Upper lobe of right lung (tissue), 1 donor: ENCODE measurements at regions not wholly inside any gene's neighbourhood (a gene's known extent, or its start where the extent isn't known, plus 50 kb on each side); places are given as distances from the start of the nearest gene placed in this dataset.

ENCODE experiments used
- ATAC-seq: fragments of 200-7000 bp; cut with Tn5 transposase; one replicate; pipeline ENCODE4 v1.9.1; 2020; ENCODE audit warnings: mild to moderate bottlenecking, moderate library complexity
- DNase-seq: peaks from one replicate; pipeline ENCODE4 v3.0.0-alpha.2; 2020
- H3K27ac ChIP-seq: fragments of 200-600 bp; one replicate; pipeline ENCODE4 v1.8.0; 2022
- H3K27me3 ChIP-seq: fragments of 200-600 bp; one replicate; pipeline ENCODE4 v1.8.0; 2022; ENCODE audit warnings: mild to moderate bottlenecking
- H3K36me3 ChIP-seq: fragments of 200-600 bp; one replicate; pipeline ENCODE4 v1.8.0; 2022
- H3K4me1 ChIP-seq: fragments of 200-600 bp; one replicate; pipeline ENCODE4 v1.8.0; 2022
- H3K4me3 ChIP-seq: fragments of 200-600 bp; one replicate; pipeline ENCODE4 v1.8.0; 2022; ENCODE audit warnings: mild to moderate bottlenecking
- H3K9me3 ChIP-seq: fragments of 200-600 bp; one replicate; pipeline ENCODE4 v1.8.0; 2022
- CTCF ChIP-seq: fragments of 200-600 bp; IDR thresholded peaks from one replicate; pipeline ENCODE4 v1.8.0; 2022; ENCODE audit warnings: antibody characterized with exemption
- intact Hi-C: fragments of 100-400 bp; cut with DNase I; formaldehyde crosslinking; loops from one replicate; pipeline ENCODE4 v1.11.0; 2022
- donor health status: DM: no; HTN: yes; CAD: no; lungs with severe emphysema.

DNA sequence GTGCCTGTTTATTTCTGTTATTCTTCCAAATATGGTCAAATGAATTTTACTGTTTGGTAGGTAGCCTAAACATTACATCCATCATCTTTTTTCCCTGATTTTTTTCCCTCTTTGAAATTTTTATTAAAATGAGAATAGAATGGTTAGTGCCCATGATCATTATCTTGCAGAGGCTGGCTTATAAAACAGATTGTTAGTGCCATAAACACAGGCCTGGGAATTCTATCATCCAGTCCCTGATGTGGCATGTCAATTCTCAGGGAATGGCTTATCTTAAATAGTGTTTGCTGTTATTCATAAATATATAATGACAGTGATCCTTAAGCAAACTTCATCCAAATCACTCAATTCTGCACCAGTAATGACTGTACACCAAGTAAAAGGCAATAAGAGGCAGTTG is 207.3 kb downstream of the TUSC7 start:
- ATAC-seq, result no peak
- no peak overlapping the region for H3K4me3 ChIP-seq
- H3K27me3 ChIP-seq, result no peaks in the 10 kb centered on the region
- H3K4me1 ChIP-seq, result no peaks in the 10 kb centered on the region
- TF ChIP-seq CTCF, result no peak
- no peak overlapping the region for H3K27ac ChIP-seq
- intact Hi-C loops, result no loop called here
- no peak for DNase-seq
- no peaks in the 10 kb centered on the region for H3K36me3 ChIP-seq
- H3K9me3 ChIP-seq, result no peaks in the 10 kb centered on the region

DNA sequence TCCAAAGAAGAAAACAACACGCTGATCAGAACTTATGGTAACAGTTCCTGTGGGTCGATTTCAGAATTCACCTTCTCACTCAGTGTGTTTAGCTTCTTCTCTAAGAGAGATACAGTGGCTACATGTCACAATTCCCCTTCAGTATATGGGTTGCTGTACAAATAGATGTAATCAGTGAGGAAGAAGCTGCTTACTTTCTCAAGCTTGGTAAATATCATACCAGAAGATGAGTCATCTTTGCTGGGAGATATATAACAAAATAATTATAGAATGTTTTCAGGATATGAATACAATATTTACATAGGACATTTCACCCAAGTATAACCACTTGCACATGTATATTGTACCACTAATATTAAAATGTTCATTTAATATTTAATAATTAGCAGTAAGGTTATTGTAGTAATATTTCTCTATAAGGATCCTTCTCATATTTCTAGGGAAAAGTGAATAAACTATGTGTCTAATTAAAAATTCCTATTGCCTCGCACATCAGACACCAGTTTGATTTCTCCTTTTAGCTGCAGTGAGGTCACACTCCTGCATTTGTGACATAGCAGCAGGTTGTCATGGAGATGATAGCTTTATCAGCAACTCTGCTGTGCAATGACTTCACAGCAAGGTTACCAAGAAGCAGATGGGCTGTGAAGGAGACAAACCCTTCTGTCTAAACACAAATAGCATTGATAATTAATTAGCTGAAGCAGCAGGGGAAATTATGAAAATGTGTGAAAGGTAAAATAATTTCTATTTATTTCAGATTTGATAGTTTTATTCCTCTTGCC is 211.4 kb downstream of the TUSC7 start:
- Histone ChIP-seq H3K36me3 (no peaks in the 10 kb centered on the region), H3K4me3 (no peak overlapping the region), H3K27ac (no peak overlapping the region), H3K27me3 (no peaks in the 10 kb centered on the region), H3K4me1 (no peaks in the 10 kb centered on the region), H3K9me3 (no peaks in the 10 kb centered on the region)
- no peak for TF ChIP-seq CTCF
- intact Hi-C loops, result no loop called here
- DNase-seq, result no peak
- no peak for ATAC-seq

- TF ChIP-seq CTCF, result no peak
- Histone ChIP-seq H3K9me3 (no peaks in the 10 kb centered on the region), H3K27me3 (no peaks in the 10 kb centered on the region), H3K36me3 (no peaks in the 10 kb centered on the region), H3K27ac (no peak overlapping the region), H3K4me1 (no peaks in the 10 kb centered on the region), H3K4me3 (no peak overlapping the region)
- intact Hi-C loops, result no loop called here
- ATAC-seq, result no peak
- no peak for DNase-seq
Measured at GRCh38 chr3:116927918-116928317, 218.3 kb downstream of the TUSC7 start.

DNA sequence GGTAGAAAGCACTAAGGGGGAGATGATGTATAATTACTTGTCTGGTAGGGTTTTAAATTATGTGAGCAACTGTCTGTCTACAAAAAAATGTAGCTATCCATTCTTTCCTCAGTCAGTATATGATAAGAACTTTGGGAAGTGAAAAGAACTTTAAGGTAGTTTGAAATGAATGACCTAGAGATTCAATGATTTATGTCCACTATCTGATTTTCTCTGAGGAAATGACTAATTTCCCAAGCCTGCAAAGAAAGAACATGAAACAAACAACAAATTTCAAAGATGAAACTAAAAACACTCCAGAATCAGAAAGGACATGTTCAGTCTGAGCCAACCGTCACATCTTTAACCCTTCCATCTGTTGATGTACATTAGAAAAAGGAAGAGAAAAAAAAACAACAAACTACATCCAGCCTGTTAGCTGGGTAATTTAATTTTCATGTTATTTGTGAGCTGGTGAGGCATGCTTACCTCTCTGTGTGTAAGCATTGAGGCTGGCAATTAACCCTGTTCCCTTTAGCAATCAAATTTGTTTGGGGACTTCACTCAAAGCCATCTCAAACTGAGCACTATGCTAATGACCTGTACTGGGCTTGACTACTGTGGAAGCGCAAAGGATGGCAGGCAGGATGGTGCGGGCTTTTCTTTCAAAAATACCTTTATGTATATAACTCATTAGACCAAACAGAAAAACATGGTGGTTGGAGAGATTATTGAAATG is 220.1 kb downstream of the TUSC7 start:
- H3K36me3 ChIP-seq, result no peaks in the 10 kb centered on the region
- intact Hi-C loops, result no loop called here
- no peaks in the 10 kb centered on the region for H3K27me3 ChIP-seq
- H3K27ac ChIP-seq, result no peak overlapping the region
- no peak for TF ChIP-seq CTCF
- DNase-seq, result no peak
- no peaks in the 10 kb centered on the region for H3K9me3 ChIP-seq
- no peaks in the 10 kb centered on the region for H3K4me1 ChIP-seq
- H3K4me3 ChIP-seq, result no peak overlapping the region
- no peak for ATAC-seq

GRCh38 chr3:116930786-116931185 is 221.2 kb downstream of the TUSC7 start:
- no peaks in the 10 kb centered on the region for H3K36me3 ChIP-seq
- no peaks in the 10 kb centered on the region for H3K27me3 ChIP-seq
- intact Hi-C loops, result no loop called here
- H3K27ac ChIP-seq, result no peak overlapping the region
- H3K4me3 ChIP-seq, result no peak overlapping the region
- no peaks in the 10 kb centered on the region for H3K4me1 ChIP-seq
- DNase-seq, result no peak
- TF ChIP-seq CTCF, result no peak
- ATAC-seq, result no peak
- H3K9me3 ChIP-seq, result no peaks in the 10 kb centered on the region
